IMR-90 (cell line): ENCODE measurements at regions not wholly inside any gene's neighbourhood (a gene's known extent, or its start where the extent isn't known, plus 50 kb on each side); places are given as distances from the start of the nearest gene placed in this dataset.

Experiments used
- ATAC-seq: fragments of 200-7000 bp; cut with Tn5 transposase; 2 replicates; pipeline ENCODE4 v1.9.1; 2020; ENCODE audit warnings: low read depth, mild to moderate bottlenecking, moderate library complexity
- BruUV-seq: library from RNA; stranded (reverse); fragments of 400-500 nt; replicated peaks from 2 replicates; lab custom pipeline; 2021; lab: Mats Ljungman, UMichigan
- CTCF ChIA-PET: fragments of 300-600 bp; formaldehyde crosslinking; extraction: SDS; loops from one replicate; lab custom pipeline; 2021; ENCODE audit warnings: antibody characterized with exemption; lab: Yijun Ruan, JAX
- POLR2A ChIA-PET: fragments of 300-600 bp; sonication (Branson Sonifier 250); formaldehyde crosslinking; loops from one replicate; lab custom pipeline; 2022; ENCODE audit warnings: antibody characterized with exemption; ENCODE audit not compliant: unreplicated experiment; lab: Charles Lee
- DNase-seq: peaks from one replicate; pipeline ENCODE4 v3.0.0; 2013
- H2AFZ ChIP-seq: replicated peaks from 2 replicates; pipeline ENCODE3; 2013; ENCODE audit warnings: low read length, mild to moderate bottlenecking; ENCODE audit not compliant: poor library complexity
- H2AK5ac ChIP-seq: 2 replicates; pipeline ENCODE4 v1.6.1; 2013; ENCODE audit warnings: low read depth, low read length, inconsistent platforms
- H2AK9ac ChIP-seq: replicated peaks from 2 replicates; pipeline ENCODE3; 2013; ENCODE audit warnings: mild to moderate bottlenecking, low read depth, low read length, moderate library complexity; ENCODE audit not compliant: poor library complexity
- H2BK120ac ChIP-seq: 2 replicates; pipeline ENCODE4 v1.6.1; 2013; ENCODE audit warnings: low read depth, low read length, inconsistent platforms
- H2BK15ac ChIP-seq: 3 replicates; pipeline ENCODE4 v1.6.1; 2013; ENCODE audit warnings: low read depth, low read length, inconsistent platforms
- H2BK20ac ChIP-seq: 2 replicates; pipeline ENCODE4 v1.6.1; 2013; ENCODE audit warnings: low read depth, mild to moderate bottlenecking, inconsistent platforms, low read length, moderate library complexity
- H2BK5ac ChIP-seq: 2 replicates; pipeline ENCODE4 v1.6.1; 2013; ENCODE audit warnings: mild to moderate bottlenecking, low read depth, low read length, inconsistent platforms; ENCODE audit not compliant: poor library complexity, severe bottlenecking
- H3K14ac ChIP-seq: replicated peaks from 2 replicates; pipeline ENCODE4 v1.6.1; 2013; ENCODE audit warnings: low read depth, low read length, inconsistent platforms
- H3K18ac ChIP-seq: 2 replicates; pipeline ENCODE4 v1.6.1; 2013; ENCODE audit warnings: low read depth, low read length, control low read depth
- H3K23ac ChIP-seq: 2 replicates; pipeline ENCODE4 v1.6.1; 2013; ENCODE audit warnings: low read depth, low read length, inconsistent platforms
- H3K27ac ChIP-seq: 2 replicates; pipeline ENCODE4 v1.5.1; 2013; ENCODE audit warnings: mild to moderate bottlenecking, control low read depth, low read length; ENCODE audit not compliant: insufficient read depth
- H3K27me3 ChIP-seq: 2 replicates; pipeline ENCODE4 v1.6.1; 2013; ENCODE audit warnings: low read length; ENCODE audit not compliant: control insufficient read depth, insufficient read depth
- H3K36me3 ChIP-seq: 2 replicates; pipeline ENCODE4 v1.6.1; 2013; ENCODE audit warnings: low read length, mixed read lengths; ENCODE audit not compliant: control insufficient read depth, insufficient read depth
- H3K4ac ChIP-seq: 2 replicates; pipeline ENCODE4 v1.6.1; 2013; ENCODE audit warnings: low read depth, low read length, inconsistent platforms
- H3K4me1 ChIP-seq: 2 replicates; pipeline ENCODE4 v1.6.1; 2013; ENCODE audit warnings: low read length, mixed read lengths; ENCODE audit not compliant: control insufficient read depth, insufficient read depth
- H3K4me2 ChIP-seq: 2 replicates; pipeline ENCODE4 v1.6.1; 2013; ENCODE audit warnings: low read depth, mild to moderate bottlenecking, control low read depth, low read length, moderate library complexity
- H3K4me3 ChIP-seq: 2 replicates; pipeline ENCODE4 v1.5.1; 2013; ENCODE audit warnings: low read depth, mild to moderate bottlenecking, control low read depth, low read length, moderate library complexity; ENCODE audit not compliant: insufficient read depth
- H3K56ac ChIP-seq: 2 replicates; pipeline ENCODE4 v1.6.1; 2013; ENCODE audit warnings: low read length, inconsistent platforms; ENCODE audit not compliant: insufficient read depth; ENCODE audit errors: extremely low read depth
- H3K79me1 ChIP-seq, 2 experiments: 2 replicates each; pipeline ENCODE4 v1.6.1; 2013; ENCODE audit warnings: low read length in 2 of 2, inconsistent platforms in 1 of 2, low read depth in 1 of 2
- H3K9ac ChIP-seq: 2 replicates; pipeline ENCODE4 v1.6.1; 2013; ENCODE audit warnings: low read depth, low read length, control low read depth
- H3K9me1 ChIP-seq: 2 replicates; pipeline ENCODE4 v1.6.1; 2013; ENCODE audit warnings: low read length, inconsistent platforms; ENCODE audit not compliant: insufficient read depth
- H3K9me3 ChIP-seq: 2 replicates; pipeline ENCODE4 v1.6.1; 2013; ENCODE audit warnings: low read length; ENCODE audit not compliant: control insufficient read depth, insufficient read depth
- H4K20me1 ChIP-seq: 2 replicates; pipeline ENCODE4 v1.6.1; 2013; ENCODE audit warnings: low read length, inconsistent platforms; ENCODE audit not compliant: insufficient read depth
- H4K5ac ChIP-seq: 2 replicates; pipeline ENCODE4 v1.6.1; 2013; ENCODE audit warnings: mild to moderate bottlenecking, low read depth, low read length, control low read depth
- H4K8ac ChIP-seq, 2 experiments: 2 replicates each; pipeline ENCODE4 v1.6.1; 2013; ENCODE audit warnings: low read depth in 2 of 2, low read length in 2 of 2, control low read depth in 1 of 2, inconsistent platforms in 1 of 2
- H4K91ac ChIP-seq: 2 replicates; pipeline ENCODE4 v1.6.1; 2013; ENCODE audit warnings: low read depth, low read length, inconsistent platforms; ENCODE audit not compliant: insufficient read depth
- BHLHE40 ChIP-seq: fragments of 150-350 bp; IDR thresholded peaks from 2 replicates; pipeline ENCODE4 v1.6.1; 2016; ENCODE audit warnings: mild to moderate bottlenecking, low read depth, low read length
- MAFK ChIP-seq: IDR thresholded peaks from 2 replicates; pipeline ENCODE4 v1.6.1; 2012; ENCODE audit warnings: low read depth, low read length, improper control_type of control experiment
- MAZ ChIP-seq: IDR thresholded peaks from 2 replicates; pipeline ENCODE4 v1.6.1; 2012; ENCODE audit warnings: low read depth, mild to moderate bottlenecking, low read length, improper control_type of control experiment, moderate library complexity, borderline replicate concordance
- POLR2A ChIP-seq: IDR thresholded peaks from 2 replicates; pipeline ENCODE4 v1.6.1; 2012; ENCODE audit warnings: mild to moderate bottlenecking, low read depth, low read length
- RAD21 ChIP-seq: IDR thresholded peaks from 2 replicates; pipeline ENCODE4 v1.6.1; 2012; ENCODE audit warnings: low read length, improper control_type of control experiment
- RCOR1 ChIP-seq: IDR thresholded peaks from 2 replicates; pipeline ENCODE4 v1.6.1; 2012; ENCODE audit warnings: mild to moderate bottlenecking, low read length, improper control_type of control experiment; ENCODE audit not compliant: insufficient replicate concordance
- RFX5 ChIP-seq: IDR thresholded peaks from 2 replicates; pipeline ENCODE4 v1.8.0; 2012; ENCODE audit warnings: low read depth, mild to moderate bottlenecking, low read length, moderate library complexity
- USF2 ChIP-seq: fragments of 150-350 bp; IDR thresholded peaks from 2 replicates; pipeline ENCODE4 v1.6.1; 2017; ENCODE audit warnings: mild to moderate bottlenecking, antibody characterized with exemption, low read length, low read depth
- WGBS, 2 experiments: methylation state at CpG; one replicate each; pipeline versions ENCODE4 v1.1.5 to v1.1.7; 2013; ENCODE audit warnings: missing lambda C conversion rate in 2 of 2; ENCODE audit not compliant: insufficient read length in 1 of 2; ENCODE audit errors: extremely low coverage in 2 of 2; 5-methylcytosine and 5-hydroxymethylcytosine counted together
- dilution Hi-C: fragments of 300-500 bp; cut with HindIII; formaldehyde crosslinking; loops from one replicate; pipeline ENCODE4 v1.14.3; 2018; ENCODE audit warnings: low sequenced_read_pairs; ENCODE audit not compliant: unreplicated experiment
- in situ Hi-C: fragments of 300-500 bp; cut with MboI; formaldehyde crosslinking; loops from 3 replicates; pipeline ENCODE4 v1.14.3; 2019; ENCODE audit warnings: low sequenced_read_pairs, inconsistent platforms, mixed read lengths
- intact Hi-C: fragments of 100-400 bp; cut with micrococcal nuclease; formaldehyde crosslinking; loops from 2 replicates; pipeline ENCODE4 v1.10.0; 2022

DNA sequence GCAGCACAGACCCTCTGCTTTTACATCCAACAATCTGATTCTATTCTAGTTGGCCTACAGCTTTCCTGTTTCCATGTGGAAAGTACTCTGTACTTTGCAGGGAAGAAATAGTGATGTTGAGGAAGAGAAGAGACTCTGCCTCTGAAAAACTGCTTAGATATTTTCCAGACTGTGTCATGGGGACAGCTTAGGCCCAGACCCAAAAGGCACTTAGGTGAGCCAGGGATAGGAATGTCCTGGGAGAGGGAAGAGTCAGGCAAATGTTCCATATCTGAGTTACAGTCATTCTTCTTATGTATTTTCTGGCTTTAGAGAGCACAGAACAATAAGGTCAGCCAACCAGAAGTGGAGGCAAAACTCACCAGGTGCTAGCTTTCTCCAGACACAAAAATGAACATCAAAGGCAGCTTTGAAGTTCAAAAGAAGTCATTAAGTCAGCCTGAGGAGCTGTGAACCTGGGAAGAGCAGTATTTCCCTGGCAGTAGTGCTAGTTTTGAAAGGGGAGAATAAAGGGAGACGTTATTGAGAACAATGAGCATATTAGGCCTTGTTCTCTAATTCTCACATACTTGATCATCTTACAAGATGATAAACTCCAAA is 199.7 kb upstream of the LMNTD1 start:
- Histone ChIP-seq H2BK20ac (no peak overlapping the region), H3K9me1 (no peaks in the 10 kb centered on the region), H2AK9ac (no peak overlapping the region), H3K14ac (no peak overlapping the region), H3K36me3 (no peaks in the 10 kb centered on the region), H4K91ac (no peak overlapping the region), H3K4me2 (no peak overlapping the region), H3K18ac (no peak overlapping the region), H3K27ac (no peak overlapping the region), H3K79me1 (no peaks in the 10 kb centered on the region), H3K23ac (no peak overlapping the region), H4K8ac (no peak overlapping the region), H2AK5ac (no peak overlapping the region), H3K9me3 (no peaks in the 10 kb centered on the region), H3K4me1 (peaks cover 3% of the 10 kb centered on the region; the same call in 1 of the 2 replicates), H2BK15ac (no peak overlapping the region), H3K27me3 (no peaks in the 10 kb centered on the region), H2AFZ (no peak overlapping the region), H3K56ac (no peak overlapping the region), H3K4ac (no peak overlapping the region), H3K9ac (no peak overlapping the region), H2BK120ac (no peak overlapping the region), H2BK5ac (no peak overlapping the region), H4K5ac (no peak overlapping the region), H4K20me1 (no peaks in the 10 kb centered on the region), H3K4me3 (no peak overlapping the region)
- no CpG with 5 or more reads among the region's 1 CpG for WGBS, 2 experiments
- TF ChIP-seq BHLHE40 (no peak), USF2 (no peak), RAD21 (no peak), MAFK (no peak), RCOR1 (no peak), POLR2A (no peak), RFX5 (no peak), MAZ (no peak)
- dilution Hi-C loops = no loop called here
- in situ Hi-C loops = no loop called here
- DNase-seq (no peak), ATAC-seq (no peak)
- CTCF ChIA-PET = interaction anchor here (0.6 kb wide), 1 partner anchor 525 kb away, joined by 3 read pairs; no protein-coding TSS in a partner anchor
- no TSS peak for BruUV-seq
- POLR2A ChIA-PET = no interaction called here
- intact Hi-C loops = no loop called here
